Tibial artery (tissue), 4 donors: ENCODE measurements at regions not wholly inside any gene's neighbourhood (a gene's known extent, or its start where the extent isn't known, plus 50 kb on each side); places are given as distances from the start of the nearest gene placed in this dataset.

Experiments used
- DNase-seq, 2 donors: peaks; one replicate each; pipeline ENCODE4 v3.0.0-alpha.2; 2019
- H3K27ac ChIP-seq, 2 donors: fragments of 200-600 bp; sonication (generic) in 1 of 2; 1 replicate in 1 of 2; 2 replicates in 1 of 2; pipeline ENCODE4 v1.5.1; 2018 to 2019; ENCODE audit warnings: mild to moderate bottlenecking in 1 of 2
- H3K27me3 ChIP-seq, 2 donors: fragments of 200-600 bp; sonication (generic) in 1 of 2; one replicate each; pipeline versions ENCODE4 v1.5.1 to v1.6.0; 2016 to 2019
- H3K36me3 ChIP-seq, 3 donors: fragments of 200-600 bp; sonication (generic) in 2 of 3; one replicate each; pipeline ENCODE4 v1.5.1; 2016 to 2019; ENCODE audit warnings: mild to moderate bottlenecking in 2 of 3
- H3K4me1 ChIP-seq, 4 donors: fragments of 200-600 bp; sonication (generic) in 2 of 4; 1 replicate in 3 of 4; 2 replicates in 1 of 4; pipeline ENCODE4 v1.5.1; 2016 to 2019
- H3K4me3 ChIP-seq, 2 donors: fragments of 200-600 bp; sonication (generic) in 1 of 2; 1 replicate in 1 of 2; 2 replicates in 1 of 2; pipeline ENCODE4 v1.5.1; 2018 to 2019; ENCODE audit warnings: mild to moderate bottlenecking in 2 of 2
- H3K9me3 ChIP-seq, 3 donors: fragments of 200-600 bp; sonication (generic) in 1 of 3; one replicate each; pipeline ENCODE4 v1.5.1; 2016 to 2019
- CTCF ChIP-seq, 2 experiments: fragments of 200-600 bp in 1 of 2; fragments of 450-650 bp in 1 of 2; IDR thresholded peaks; one replicate each; pipeline ENCODE4 v1.5.1; 2017 to 2019; ENCODE audit warnings: antibody characterized with exemption in 2 of 2, mild to moderate bottlenecking in 1 of 2, moderate library complexity in 1 of 2
- intact Hi-C: fragments of 100-400 bp; cut with DNase I; formaldehyde crosslinking; loops from one replicate; pipeline ENCODE4 v1.15.0; 2023; ENCODE audit warnings: low total_unique reads

GRCh38 chr11:69217276-69218105 lies 61.8 kb downstream of the SMIM38 start:
- TF ChIP-seq CTCF (IDR thresholded peaks at IDR 0.05): no peak
- H3K4me3 ChIP-seq: no peak overlapping the region
- peak in 1 of 2 donors; percentile 11 for DNase-seq
- intact Hi-C loops: no loop called here
- H3K27ac ChIP-seq: no peak overlapping the region
- H3K9me3 ChIP-seq: no peaks in the 10 kb centered on the region
- H3K36me3 ChIP-seq: no peaks in the 10 kb centered on the region
- peaks cover 0 to 7% of the 10 kb centered on the region in 2 donors for H3K27me3 ChIP-seq
- no peaks in the 10 kb centered on the region for H3K4me1 ChIP-seq

GRCh38 chr11:69218271-69218682 lies 62.5 kb downstream of the SMIM38 start:
- Histone ChIP-seq H3K36me3 (no peaks in the 10 kb centered on the region), H3K27ac (no peak overlapping the region), H3K4me1 (no peaks in the 10 kb centered on the region), H3K4me3 (no peak overlapping the region), H3K9me3 (no peaks in the 10 kb centered on the region), H3K27me3 (no peaks in the 10 kb centered on the region)
- TF ChIP-seq CTCF (IDR thresholded peaks at IDR 0.05): no peak
- no peak for DNase-seq
- intact Hi-C loops: no loop called here

- peak in 1 of 2 donors; percentile 2 for DNase-seq
- Histone ChIP-seq H3K9me3 (no peaks in the 10 kb centered on the region), H3K4me1 (no peaks in the 10 kb centered on the region), H3K27ac (no peak overlapping the region), H3K27me3 (no peaks in the 10 kb centered on the region), H3K4me3 (no peak overlapping the region), H3K36me3 (no peaks in the 10 kb centered on the region)
- no peak for TF ChIP-seq CTCF (IDR thresholded peaks at IDR 0.05)
- intact Hi-C loops: no loop called here
Observed at GRCh38 chr11:69218946-69219720, 63.4 kb downstream of the SMIM38 start.

- no peaks in the 10 kb centered on the region for H3K4me1 ChIP-seq
- H3K27me3 ChIP-seq: no peaks in the 10 kb centered on the region
- peak in 1 of 2 donors; percentile 13 for DNase-seq
- intact Hi-C loops: no loop called here
- no peaks in the 10 kb centered on the region for H3K9me3 ChIP-seq
- no peak overlapping the region for H3K27ac ChIP-seq
- no peak overlapping the region for H3K4me3 ChIP-seq
- no peaks in the 10 kb centered on the region for H3K36me3 ChIP-seq
- TF ChIP-seq CTCF (IDR thresholded peaks at IDR 0.05): no peak
Observed at GRCh38 chr11:69219991-69220390, 64.3 kb downstream of the SMIM38 start.

- Histone ChIP-seq H3K4me3 (no peak overlapping the region), H3K27me3 (no peaks in the 10 kb centered on the region), H3K27ac (no peak overlapping the region), H3K4me1 (no peaks in the 10 kb centered on the region), H3K9me3 (no peaks in the 10 kb centered on the region), H3K36me3 (no peaks in the 10 kb centered on the region)
- intact Hi-C loops: no loop called here
- no peak for TF ChIP-seq CTCF (IDR thresholded peaks at IDR 0.05)
- peak in 1 of 2 donors; percentile 15 for DNase-seq
Observed at GRCh38 chr11:69220561-69221051, 64.9 kb downstream of the SMIM38 start.
